ENCODE measurements at regions not wholly inside any gene's neighbourhood (a gene's known extent, or its start where the extent isn't known, plus 50 kb on each side); places are given as distances from the start of the nearest gene placed in this dataset.

- no peak overlapping the region for H3K4me3 ChIP-seq (replicated peaks; ENCODE audit: insufficient read depth, low read length)
- no peaks in the 10 kb centered on the region for H3K27me3 ChIP-seq (ENCODE audit: insufficient read depth, poor library complexity, severe bottlenecking)
- TF ChIP-seq SPI1 (IDR thresholded peaks at IDR 0.05; ENCODE audit: borderline replicate concordance, low read depth), result no peak
- TF ChIP-seq, protein P1, sequence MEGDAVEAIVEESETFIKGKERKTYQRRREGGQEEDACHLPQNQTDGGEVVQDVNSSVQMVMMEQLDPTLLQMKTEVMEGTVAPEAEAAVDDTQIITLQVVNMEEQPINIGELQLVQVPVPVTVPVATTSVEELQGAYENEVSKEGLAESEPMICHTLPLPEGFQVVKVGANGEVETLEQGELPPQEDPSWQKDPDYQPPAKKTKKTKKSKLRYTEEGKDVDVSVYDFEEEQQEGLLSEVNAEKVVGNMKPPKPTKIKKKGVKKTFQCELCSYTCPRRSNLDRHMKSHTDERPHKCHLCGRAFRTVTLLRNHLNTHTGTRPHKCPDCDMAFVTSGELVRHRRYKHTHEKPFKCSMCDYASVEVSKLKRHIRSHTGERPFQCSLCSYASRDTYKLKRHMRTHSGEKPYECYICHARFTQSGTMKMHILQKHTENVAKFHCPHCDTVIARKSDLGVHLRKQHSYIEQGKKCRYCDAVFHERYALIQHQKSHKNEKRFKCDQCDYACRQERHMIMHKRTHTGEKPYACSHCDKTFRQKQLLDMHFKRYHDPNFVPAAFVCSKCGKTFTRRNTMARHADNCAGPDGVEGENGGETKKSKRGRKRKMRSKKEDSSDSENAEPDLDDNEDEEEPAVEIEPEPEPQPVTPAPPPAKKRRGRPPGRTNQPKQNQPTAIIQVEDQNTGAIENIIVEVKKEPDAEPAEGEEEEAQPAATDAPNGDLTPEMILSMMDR (IDR thresholded peaks at IDR 0.05; ENCODE audit: insufficient read depth, low read length), result no peak
- TF ChIP-seq POLR2AphosphoS5 (IDR thresholded peaks at IDR 0.05; ENCODE audit: low read depth), result no peak
- no peak for DNase-seq (ENCODE audit: low read depth in 1 of 2, low spot score in 1 of 2)
- no peak overlapping the region for H3K27ac ChIP-seq (replicated peaks)
Observed at GRCh38 chr15:60119101-60119500, 115.0 kb downstream of the FOXB1 start.

DNA sequence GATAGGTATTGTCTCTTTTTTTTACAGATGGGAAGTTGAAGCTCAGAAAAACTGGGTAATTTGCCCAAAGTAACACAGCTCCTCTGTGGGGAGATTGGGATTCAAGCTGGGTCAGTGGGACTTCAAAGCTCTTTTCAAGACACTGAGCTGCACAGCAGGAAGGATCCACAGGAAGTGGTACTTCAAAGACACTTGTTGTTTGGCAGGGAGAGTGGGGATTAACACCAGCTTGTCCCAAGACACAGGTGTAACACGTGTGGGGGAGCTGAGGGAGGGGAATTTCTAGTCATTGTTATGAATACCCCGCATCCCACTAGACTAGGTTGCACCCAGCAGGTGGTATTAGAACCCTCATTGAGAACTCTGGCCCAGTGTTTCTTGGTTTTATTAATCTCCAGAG lies 116.0 kb downstream of the FOXB1 start:
- DNase-seq (ENCODE audit: low read depth in 1 of 2, low spot score in 1 of 2), result no peak
- Histone ChIP-seq H3K4me3 (replicated peaks; ENCODE audit: insufficient read depth, low read length) (no peak overlapping the region), H3K27me3 (ENCODE audit: insufficient read depth, poor library complexity, severe bottlenecking) (no peaks in the 10 kb centered on the region), H3K27ac (replicated peaks) (no peak overlapping the region)
- TF ChIP-seq SPI1 (IDR thresholded peaks at IDR 0.05; ENCODE audit: borderline replicate concordance, low read depth), result no peak
- no peak for TF ChIP-seq REST (IDR thresholded peaks at IDR 0.05; ENCODE audit: insufficient replicate concordance, low read depth)
- TF ChIP-seq, protein P1 (IDR thresholded peaks at IDR 0.05; ENCODE audit: insufficient read depth, low read length), result no peak
- TF ChIP-seq POLR2AphosphoS5 (IDR thresholded peaks at IDR 0.05; ENCODE audit: low read depth), result no peak
- no peak for TF ChIP-seq GABPA (IDR thresholded peaks at IDR 0.05; ENCODE audit: low read depth)

DNA sequence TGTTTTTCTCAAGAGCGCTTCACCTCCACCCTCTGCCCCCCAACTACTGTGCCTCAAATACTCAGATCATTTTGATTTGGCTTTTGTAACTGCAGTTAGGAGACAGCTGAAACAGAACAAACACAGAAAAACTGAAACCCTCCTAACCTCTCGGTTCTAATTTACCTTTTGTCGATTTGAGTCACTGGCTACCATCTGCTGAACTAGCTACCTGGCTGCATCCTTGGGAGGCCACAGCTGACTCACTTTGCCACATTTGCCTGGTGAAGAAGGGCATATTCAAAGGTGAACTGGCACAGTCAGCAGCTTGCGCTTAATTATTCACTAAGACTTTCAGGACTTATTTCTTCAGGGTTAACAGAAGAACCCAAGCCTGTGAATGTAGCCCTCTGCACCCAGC lies 117.7 kb downstream of the FOXB1 start:
- Histone ChIP-seq H3K27ac (replicated peaks) (no peak overlapping the region), H3K27me3 (ENCODE audit: insufficient read depth, poor library complexity, severe bottlenecking) (no peaks in the 10 kb centered on the region), H3K4me3 (replicated peaks; ENCODE audit: insufficient read depth, low read length) (no peak overlapping the region)
- DNase-seq (ENCODE audit: low read depth in 1 of 2, low spot score in 1 of 2), result no peak
- TF ChIP-seq POLR2AphosphoS5 (IDR thresholded peaks at IDR 0.05; ENCODE audit: low read depth) (no peak), REST (IDR thresholded peaks at IDR 0.05; ENCODE audit: insufficient replicate concordance, low read depth) (no peak), GABPA (IDR thresholded peaks at IDR 0.05; ENCODE audit: low read depth) (no peak), SPI1 (IDR thresholded peaks at IDR 0.05; ENCODE audit: borderline replicate concordance, low read depth) (no peak)
- TF ChIP-seq, protein P1 (IDR thresholded peaks at IDR 0.05; ENCODE audit: insufficient read depth, low read length), result no peak

GRCh38 chr15:60122691-60123090 lies 118.6 kb downstream of the FOXB1 start:
- no peak overlapping the region for H3K27ac ChIP-seq (replicated peaks)
- no peak overlapping the region for H3K4me3 ChIP-seq (replicated peaks; ENCODE audit: insufficient read depth, low read length)
- DNase-seq (ENCODE audit: low read depth in 1 of 2, low spot score in 1 of 2), result no peak
- TF ChIP-seq GABPA (IDR thresholded peaks at IDR 0.05; ENCODE audit: low read depth) (no peak), POLR2AphosphoS5 (IDR thresholded peaks at IDR 0.05; ENCODE audit: low read depth) (no peak), SPI1 (IDR thresholded peaks at IDR 0.05; ENCODE audit: borderline replicate concordance, low read depth) (no peak), REST (IDR thresholded peaks at IDR 0.05; ENCODE audit: insufficient replicate concordance, low read depth) (no peak)
- TF ChIP-seq, protein P1 (IDR thresholded peaks at IDR 0.05; ENCODE audit: insufficient read depth, low read length), result no peak
- H3K27me3 ChIP-seq (ENCODE audit: insufficient read depth, poor library complexity, severe bottlenecking), result no peaks in the 10 kb centered on the region

Measured in HL-60 (cell line).